HG02981 (cell line): ENCODE measurements at regions not wholly inside any gene's neighbourhood (a gene's known extent, or its start where the extent isn't known, plus 50 kb on each side); places are given as distances from the start of the nearest gene placed in this dataset.

ENCODE experiments used
- ATAC-seq: cut with Tn5 transposase; IDR thresholded peaks from one replicate; pipeline ENCODE4 v1.9.1; 2021; ENCODE audit warnings: mild to moderate bottlenecking, moderate library complexity; ENCODE audit not compliant: unreplicated experiment

DNA sequence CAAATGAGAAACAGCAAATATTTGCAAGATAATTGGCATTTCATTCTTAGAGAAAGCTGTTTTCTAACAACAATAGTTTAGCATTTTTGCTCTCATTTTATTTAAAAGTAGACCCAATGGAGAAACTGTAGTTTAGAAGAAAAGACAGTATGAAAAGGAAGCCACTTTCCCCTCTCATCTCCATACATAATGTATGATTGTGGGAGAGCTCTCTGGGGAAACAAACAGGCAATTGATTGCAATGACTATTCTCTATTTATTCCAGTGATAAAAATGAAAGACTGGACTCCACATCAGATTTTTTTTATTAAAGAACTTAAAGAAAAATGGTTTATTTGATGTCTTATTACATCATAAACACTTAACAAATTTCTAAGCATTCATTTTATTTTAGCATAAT is 116.8 kb upstream of the SASH1 start:
- no peak for ATAC-seq

GRCh38 chr6:148226284-148226683 is 116.4 kb upstream of the SASH1 start:
- ATAC-seq, result no peak

- no peak for ATAC-seq
These were observed 111.1 kb upstream of the SASH1 start for GRCh38 chr6:148231572-148231971.

GRCh38 chr6:148235446-148235845 is 107.2 kb upstream of the SASH1 start:
- ATAC-seq, result no peak

DNA sequence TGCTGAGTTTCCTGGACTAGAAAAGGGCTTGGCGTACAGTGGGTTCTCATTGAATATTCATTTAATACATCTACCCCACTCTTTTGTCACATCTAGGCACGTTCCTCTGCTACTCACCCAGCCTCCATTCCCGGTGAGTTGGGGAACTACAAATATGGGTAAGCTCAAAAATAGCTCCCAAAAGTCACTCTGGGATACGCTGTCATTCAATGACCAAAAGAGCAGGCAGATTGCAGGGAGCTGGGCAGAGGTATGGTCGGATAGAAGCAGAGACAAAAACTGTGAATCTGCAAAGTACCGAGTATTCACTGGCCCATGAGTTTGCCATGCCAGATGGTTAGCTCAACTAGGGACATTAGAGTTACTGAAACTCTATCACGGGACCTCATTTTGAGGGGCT is 103.9 kb upstream of the SASH1 start:
- no peak for ATAC-seq

DNA sequence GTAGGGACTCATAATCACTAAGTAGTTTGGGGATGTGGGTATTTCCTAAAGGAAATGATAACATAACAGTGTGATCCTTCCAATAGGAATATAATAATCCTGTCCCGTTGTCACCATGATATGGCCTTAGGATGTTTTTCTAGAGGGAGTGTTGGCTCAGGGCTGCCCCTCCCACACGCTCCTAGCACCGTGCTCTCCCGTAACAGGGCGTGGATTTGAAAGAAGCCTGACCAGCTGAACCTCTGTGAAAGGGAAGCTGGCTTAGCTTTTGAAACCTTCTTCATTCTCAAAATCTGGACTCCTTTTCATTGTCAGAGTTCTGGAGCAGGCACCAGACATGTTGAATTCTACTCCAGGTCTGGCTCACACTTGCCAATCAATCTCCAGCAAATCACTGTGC is 103.4 kb upstream of the SASH1 start:
- ATAC-seq, result no peak

DNA sequence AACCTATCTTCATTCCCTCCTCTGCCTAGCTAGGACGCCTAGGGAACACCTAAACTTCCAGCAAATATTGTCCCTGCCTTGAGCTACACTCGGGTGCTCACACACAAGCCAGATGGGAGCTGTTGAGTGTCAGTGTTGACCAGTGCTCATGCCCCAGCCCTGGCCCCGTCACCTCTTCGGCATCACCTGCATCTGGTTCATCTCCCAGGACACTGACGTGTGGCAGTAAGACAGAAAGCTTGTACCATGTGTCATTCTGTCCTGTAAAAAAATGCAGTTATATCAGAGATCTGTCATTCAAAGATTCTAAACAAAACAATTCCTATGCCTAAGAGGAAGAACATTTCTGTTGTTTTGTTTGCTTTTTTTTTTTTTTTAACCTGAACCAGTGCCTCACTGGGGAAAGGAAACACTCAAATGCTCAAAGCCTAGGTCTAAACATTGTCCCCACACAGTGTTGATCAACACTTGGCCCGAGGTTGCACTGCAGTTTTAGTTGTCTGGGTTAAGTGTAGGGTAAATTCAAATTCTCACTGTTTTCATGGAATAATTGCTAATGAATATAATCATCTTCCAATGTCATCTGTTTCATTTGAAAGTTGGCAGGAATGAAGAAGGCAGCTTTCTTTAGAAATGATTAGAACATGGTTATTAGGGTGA is 102.7 kb upstream of the SASH1 start:
- ATAC-seq, result no peak

- ATAC-seq, result no peak
These were observed 102.2 kb upstream of the SASH1 start for GRCh38 chr6:148240461-148240840.

GRCh38 chr6:148240861-148241477 is 101.7 kb upstream of the SASH1 start:
- no peak for ATAC-seq

DNA sequence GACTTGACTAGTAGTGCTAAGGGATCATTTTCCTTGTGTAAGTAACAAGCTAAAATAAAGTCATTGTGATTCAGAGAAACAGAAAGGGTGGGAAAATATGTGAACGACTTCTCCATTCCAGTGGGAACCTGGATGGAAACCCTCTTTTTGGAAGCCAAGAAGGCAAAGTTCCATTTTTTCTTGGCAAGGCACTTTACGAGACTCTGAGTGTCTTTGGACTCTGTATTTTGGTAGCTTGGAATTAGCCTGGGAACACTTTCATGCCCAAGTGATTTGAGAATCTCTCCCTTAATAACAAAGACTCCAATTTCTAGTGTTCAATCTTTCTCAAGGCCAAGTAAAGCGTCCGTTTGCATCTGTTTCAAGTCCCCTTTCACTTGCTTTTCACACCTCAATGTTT is 100.5 kb upstream of the SASH1 start:
- no peak for ATAC-seq

DNA sequence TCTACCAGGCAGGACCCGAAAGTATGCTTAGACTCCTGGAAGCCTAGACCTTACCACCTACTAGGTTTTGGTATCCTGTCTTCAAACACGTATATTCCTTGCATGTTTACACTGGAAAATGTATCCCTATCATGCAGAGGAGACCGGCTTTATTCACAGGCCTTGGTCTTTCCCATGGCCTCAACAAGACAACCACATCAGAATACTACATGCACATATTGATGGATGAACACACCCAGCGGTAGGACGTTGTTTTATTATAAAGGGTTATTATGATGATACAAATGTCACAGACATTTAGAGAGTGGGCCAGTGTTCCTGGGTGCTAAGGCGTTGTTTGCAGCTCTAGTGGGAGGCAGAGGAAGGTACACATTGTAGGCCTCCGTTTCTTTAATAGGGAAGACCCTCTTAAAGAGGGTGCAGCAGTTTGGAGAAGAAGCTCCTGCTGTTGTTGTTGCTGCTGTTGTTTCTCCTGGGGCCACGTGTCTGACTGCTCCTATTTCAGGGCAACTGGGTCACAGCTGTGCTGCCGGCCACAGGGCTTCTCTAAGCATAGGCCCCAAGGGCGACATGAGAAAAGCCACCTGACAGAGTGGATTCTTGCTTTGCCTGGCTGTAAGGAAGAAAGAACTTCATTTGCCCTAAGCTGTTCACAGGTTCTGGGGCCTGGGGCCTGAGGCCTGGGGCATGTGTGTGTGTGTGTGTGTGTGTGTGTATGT is 98.3 kb upstream of the SASH1 start:
- ATAC-seq, result no peak

GRCh38 chr6:148247386-148248063 is 95.1 kb upstream of the SASH1 start:
- no peak for ATAC-seq

DNA sequence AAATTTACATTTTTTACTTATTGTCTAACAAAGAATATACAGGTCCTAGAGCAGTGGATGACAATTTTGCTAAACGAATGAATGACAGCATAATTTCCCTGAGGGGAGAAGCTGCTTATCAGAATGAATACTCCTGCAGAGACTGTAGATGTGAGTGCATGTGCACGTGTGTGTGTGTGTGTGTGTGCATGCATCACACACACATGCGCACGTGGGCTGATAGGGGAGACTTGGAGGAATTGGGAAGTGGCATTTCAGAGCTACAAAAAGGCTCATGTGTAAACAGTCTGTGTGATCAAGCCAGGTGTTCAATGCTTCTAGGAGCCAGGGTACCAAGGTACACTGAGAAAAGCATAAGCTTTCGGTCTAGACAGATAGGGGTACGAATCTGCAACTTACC is 93.5 kb upstream of the SASH1 start:
- no peak for ATAC-seq

DNA sequence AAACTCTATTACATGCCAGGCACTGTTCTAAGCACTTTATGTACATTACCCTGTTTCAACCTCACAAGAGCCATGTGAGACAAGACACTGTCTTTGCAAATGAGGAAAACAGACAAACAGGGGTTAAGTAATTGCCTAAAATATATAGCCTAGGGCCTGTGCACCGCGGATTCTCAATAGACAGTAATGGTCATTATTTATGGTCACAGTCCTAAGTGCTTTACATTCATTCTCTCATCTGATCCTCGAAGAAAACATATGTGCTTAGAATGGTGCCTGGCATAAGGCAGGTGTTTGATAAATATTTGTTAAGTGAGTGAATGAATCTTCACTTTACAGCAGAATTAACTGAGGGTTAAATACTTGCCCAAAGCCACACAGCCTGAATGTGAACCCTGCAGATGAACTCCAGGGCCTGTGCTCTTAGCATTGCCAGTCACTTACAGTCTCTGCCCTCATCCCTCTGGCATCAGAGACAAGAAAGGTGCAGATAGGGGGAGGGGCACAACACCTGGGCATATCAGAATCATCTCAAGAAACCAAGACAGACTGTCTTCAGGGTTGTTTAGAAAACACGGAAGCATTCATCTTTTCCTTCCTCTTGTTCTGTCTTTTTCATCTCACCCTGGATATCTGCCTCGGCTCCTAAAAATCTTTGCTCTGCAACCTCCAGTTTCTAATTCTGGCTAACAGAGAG is 92.8 kb upstream of the SASH1 start:
- ATAC-seq, result no peak

- peak; percentile 51 for ATAC-seq
These were observed 91.5 kb upstream of the SASH1 start for GRCh38 chr6:148250975-148251685.

- no peak for ATAC-seq
These were observed 90.7 kb upstream of the SASH1 start for GRCh38 chr6:148251891-148252290.

DNA sequence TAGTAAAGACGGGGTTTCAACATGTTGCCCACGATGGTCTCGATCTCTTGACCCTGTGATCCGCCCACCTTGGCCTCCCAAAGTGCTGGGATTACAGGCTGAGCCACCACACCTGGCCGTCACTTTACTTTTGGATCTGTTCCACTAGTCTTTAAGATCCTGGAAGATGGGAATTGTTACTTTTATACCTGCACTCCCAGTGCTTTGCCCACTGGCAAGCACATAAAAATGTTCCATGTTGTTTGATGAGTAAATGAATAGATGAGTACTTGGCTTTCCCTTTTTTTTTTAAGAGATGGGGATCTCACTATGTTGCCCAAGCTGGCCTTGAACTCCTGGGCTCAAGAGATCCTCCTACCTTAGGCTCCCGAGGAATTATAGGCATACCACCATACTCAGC is 84.8 kb upstream of the SASH1 start:
- ATAC-seq, result no peak

DNA sequence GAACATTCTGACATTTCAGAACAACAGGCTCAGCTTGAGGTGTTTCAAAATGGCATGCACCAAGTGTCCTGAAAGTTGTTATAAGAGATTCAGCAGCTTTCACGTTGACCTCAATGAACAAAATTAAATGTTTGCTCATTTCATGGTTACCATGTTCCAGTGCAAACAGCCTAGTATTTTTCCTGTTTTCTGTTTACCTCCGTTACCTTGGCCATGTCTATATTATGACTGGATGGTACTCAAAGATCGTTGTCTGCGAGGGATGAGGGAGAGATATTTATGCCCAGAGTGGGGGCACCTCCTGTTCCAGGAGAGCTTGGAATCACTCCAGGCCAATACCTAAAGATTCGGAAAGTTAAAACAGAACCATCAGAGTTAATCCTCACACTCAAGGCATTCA is 83.8 kb upstream of the SASH1 start:
- ATAC-seq, result no peak

DNA sequence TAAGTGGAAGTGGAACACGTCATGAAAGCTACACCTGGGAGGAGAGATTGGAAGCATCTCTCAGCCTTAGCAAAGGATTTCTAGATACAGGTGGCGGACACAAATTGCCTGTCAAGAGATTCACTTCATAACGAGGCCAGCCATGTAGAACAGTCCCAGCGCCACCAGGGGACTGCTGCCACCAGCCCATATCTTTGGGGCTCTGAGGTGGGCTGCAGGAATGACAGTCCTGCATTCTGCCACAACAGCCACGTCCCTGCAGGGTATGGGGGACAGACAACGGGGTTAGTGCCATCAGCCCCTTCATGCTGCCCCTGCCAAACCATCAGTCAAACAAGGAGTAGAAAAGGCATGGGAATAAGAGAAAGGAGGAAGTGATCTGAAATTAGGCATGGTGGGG is 81.2 kb upstream of the SASH1 start:
- ATAC-seq, result no peak

DNA sequence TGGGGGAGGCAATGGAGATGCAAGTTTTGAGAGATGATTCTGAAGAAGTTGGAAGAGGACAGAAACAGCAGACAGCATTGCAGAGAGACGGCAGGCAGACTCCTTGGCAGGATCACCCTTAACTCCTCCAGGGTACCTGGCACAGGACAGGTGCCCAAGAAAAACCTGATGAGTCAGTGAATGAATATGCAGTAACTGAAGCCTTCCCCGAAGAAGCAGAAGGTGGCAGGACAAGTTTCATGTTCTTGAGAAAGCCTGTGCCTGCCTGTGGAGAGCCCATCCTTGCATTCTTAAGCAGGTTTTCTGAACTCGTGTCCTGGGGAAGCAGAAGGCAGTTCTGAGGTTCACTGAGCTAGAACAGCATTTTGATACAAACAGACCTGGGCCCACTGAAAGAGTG is 79.6 kb upstream of the SASH1 start:
- ATAC-seq, result no peak

- ATAC-seq, result no peak
These were observed 78.7 kb upstream of the SASH1 start for GRCh38 chr6:148263961-148264360.
